ENCODE measurements at regions not wholly inside any gene's neighbourhood (a gene's known extent, or its start where the extent isn't known, plus 50 kb on each side); places are given as distances from the start of the nearest gene placed in this dataset.

DNA sequence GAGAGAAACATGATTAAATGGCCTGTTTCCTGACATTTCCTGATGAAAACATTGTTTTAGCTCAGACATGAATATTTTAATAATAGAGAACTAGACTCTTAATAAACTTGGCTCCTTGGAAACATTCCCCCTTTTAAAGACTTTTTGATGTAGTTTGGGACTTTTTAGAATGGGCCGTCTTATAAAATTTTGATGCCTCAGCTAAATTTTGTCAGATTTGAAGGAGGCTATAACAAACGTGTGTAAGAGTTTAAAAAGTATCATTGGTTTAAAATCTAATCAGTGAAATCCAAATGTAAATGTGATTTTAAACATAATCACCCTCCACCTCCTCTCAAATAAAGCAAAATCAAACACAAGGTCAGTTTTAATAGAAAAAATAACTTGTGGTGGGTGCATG lies 200.9 kb downstream of the CLIC5 start:
- Histone ChIP-seq H3K4me1 (ENCODE audit: control insufficient read depth in 1 of 2, insufficient read depth in 2 of 2, low read length in 2 of 2) (no peaks in the 10 kb centered on the region), H3K36me3 (ENCODE audit: control insufficient read depth in 1 of 2, insufficient read depth in 2 of 2, low read length in 1 of 2) (no peaks in the 10 kb centered on the region), H3K27me3 (ENCODE audit: control insufficient read depth in 1 of 2, insufficient read depth in 2 of 2, low read length in 1 of 2) (peaks cover 0 to 2% of the 10 kb centered on the region in 2 donors), H3K4me3 (ENCODE audit: low read length in 2 of 2) (no peak overlapping the region), H3K27ac (ENCODE audit: low read depth in 1 of 2, low read length in 2 of 2) (no peak overlapping the region), H3K9me3 (ENCODE audit: control insufficient read depth, low read length) (peaks cover 5% of the 10 kb centered on the region)
- WGBS, 2 donors = 63 to 71% methylated on average over 2 of the region's 2 CpGs
- DNase-seq = no peak
- ATAC-seq (ENCODE audit: low FRiP score) = no peak
- intact Hi-C loops (cut with DNase I) = no loop called here

DNA sequence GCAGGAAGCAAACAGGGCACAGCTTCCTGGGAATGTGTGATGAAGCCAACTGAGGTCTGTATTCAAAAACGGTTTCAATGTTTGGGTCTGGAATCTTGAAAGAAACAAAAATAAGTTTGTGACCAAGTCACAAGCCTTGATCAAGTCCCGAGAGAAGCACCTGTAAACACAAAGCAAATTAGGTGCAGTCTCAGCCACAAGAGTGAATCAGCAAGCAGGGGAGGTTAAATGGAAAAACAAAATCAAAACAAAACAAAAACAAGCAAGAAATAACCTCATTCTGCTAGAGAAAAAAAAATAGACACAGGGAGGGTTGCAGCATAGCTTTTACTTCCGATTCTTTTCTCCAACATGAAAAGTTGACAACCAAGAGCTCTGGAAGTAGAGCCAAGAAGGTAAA lies 201.7 kb downstream of the CLIC5 start:
- peaks cover 5% of the 10 kb centered on the region for H3K9me3 ChIP-seq (ENCODE audit: control insufficient read depth, low read length)
- no peak overlapping the region for H3K27ac ChIP-seq (ENCODE audit: low read depth in 1 of 2, low read length in 2 of 2)
- no peak overlapping the region for H3K4me3 ChIP-seq (ENCODE audit: low read length in 2 of 2)
- H3K4me1 ChIP-seq (ENCODE audit: control insufficient read depth in 1 of 2, insufficient read depth in 2 of 2, low read length in 2 of 2) = no peaks in the 10 kb centered on the region
- no peaks in the 10 kb centered on the region for H3K36me3 ChIP-seq (ENCODE audit: control insufficient read depth in 1 of 2, insufficient read depth in 2 of 2, low read length in 1 of 2)
- WGBS, 2 donors = 62 to 66% methylated on average over 3 of the region's 3 CpGs
- peaks cover 0 to 2% of the 10 kb centered on the region in 2 donors for H3K27me3 ChIP-seq (ENCODE audit: control insufficient read depth in 1 of 2, insufficient read depth in 2 of 2, low read length in 1 of 2)
- DNase-seq (no peak), ATAC-seq (ENCODE audit: low FRiP score) (no peak)
- intact Hi-C loops (cut with DNase I) = no loop called here

DNA sequence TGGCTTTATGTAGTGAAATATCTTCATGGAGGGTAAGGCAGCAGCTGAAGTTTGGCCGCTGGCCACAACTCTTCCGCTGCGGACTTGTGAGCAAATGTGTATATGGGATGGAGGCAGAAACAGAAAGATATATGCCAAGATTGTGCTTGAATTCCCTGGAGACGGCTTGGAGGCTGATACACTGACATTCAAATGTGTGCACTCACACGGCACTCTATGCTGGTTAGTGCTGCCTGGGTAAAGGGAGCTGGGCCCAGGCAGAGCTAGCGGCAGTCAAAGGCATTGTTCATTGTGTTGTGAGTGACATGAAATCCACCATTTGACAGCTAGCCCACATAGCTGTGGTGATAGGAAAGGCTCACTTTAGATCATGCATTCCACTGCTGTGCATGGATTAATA lies 202.7 kb downstream of the CLIC5 start:
- 10 to 19% methylated on average over 6 of the region's 6 CpGs for WGBS, 2 donors
- ATAC-seq (ENCODE audit: low FRiP score) (no peak), DNase-seq (no peak)
- Histone ChIP-seq H3K4me3 (ENCODE audit: low read length in 2 of 2) (no peak overlapping the region), H3K9me3 (ENCODE audit: control insufficient read depth, low read length) (peaks cover 5% of the 10 kb centered on the region), H3K27ac (ENCODE audit: low read depth in 1 of 2, low read length in 2 of 2) (no peak overlapping the region), H3K36me3 (ENCODE audit: control insufficient read depth in 1 of 2, insufficient read depth in 2 of 2, low read length in 1 of 2) (no peaks in the 10 kb centered on the region), H3K27me3 (ENCODE audit: control insufficient read depth in 1 of 2, insufficient read depth in 2 of 2, low read length in 1 of 2) (peaks cover 0 to under 1% of the 10 kb centered on the region in 2 donors), H3K4me1 (ENCODE audit: control insufficient read depth in 1 of 2, insufficient read depth in 2 of 2, low read length in 2 of 2) (no peaks in the 10 kb centered on the region)
- intact Hi-C loops (cut with DNase I) = no loop called here

DNA sequence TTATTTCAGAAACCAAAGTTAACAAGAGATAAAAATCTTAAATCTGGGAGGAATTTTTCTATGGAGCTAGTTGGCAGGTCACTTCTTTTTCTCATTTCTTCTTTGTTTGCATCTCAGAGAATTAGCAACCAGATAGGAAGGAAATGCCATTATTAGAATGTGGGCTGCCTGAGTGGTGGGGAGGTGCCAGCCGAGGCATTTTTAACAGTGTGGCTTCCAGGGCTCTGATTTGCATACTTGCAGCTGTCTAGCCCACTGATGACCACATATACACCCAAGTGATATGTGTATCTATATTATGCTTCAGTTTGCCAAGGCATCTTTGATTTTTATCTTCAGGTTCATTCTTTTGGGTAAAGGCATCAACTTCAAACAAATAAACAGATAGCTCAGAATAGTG lies 206.7 kb downstream of the CLIC5 start:
- intact Hi-C loops (cut with DNase I) = no loop called here
- no peak for ATAC-seq (ENCODE audit: low FRiP score)
- 3 to 13% methylated on average over 1 of the region's 1 CpG for WGBS, 2 donors

DNA sequence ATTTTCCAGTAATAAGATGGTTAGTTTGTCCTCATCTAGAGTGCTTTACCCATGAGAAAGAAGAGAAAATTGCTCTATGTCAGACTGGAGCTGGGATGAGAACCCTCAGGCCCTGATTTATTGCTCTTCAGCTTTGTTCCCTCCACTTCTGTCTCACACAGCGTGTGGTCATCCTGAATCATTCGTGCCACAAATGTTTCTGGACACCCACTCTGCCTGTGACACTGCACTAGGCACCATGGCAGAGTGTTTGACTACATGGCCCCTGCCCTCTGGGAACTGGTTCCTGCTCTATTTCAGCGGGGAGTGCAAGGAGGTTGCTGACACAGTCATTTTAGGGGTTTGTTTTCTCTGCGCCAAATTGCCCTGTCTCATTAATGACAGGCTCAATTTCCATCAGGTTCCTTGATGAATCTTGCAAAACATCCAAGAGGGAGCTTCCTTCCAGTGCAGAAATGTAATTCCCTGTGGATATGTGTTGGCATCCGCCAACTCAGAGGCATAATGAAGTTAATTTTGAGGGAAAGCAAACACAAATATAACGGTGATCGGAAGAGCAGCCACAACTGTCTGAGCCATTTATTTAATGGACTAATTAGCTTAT lies 207.5 kb downstream of the CLIC5 start:
- no peak for ATAC-seq (ENCODE audit: low FRiP score)
- no peaks in the 10 kb centered on the region for H3K36me3 ChIP-seq (ENCODE audit: control insufficient read depth in 1 of 2, insufficient read depth in 2 of 2, low read length in 1 of 2)
- DNase-seq = no peak
- H3K4me1 ChIP-seq (ENCODE audit: control insufficient read depth in 1 of 2, insufficient read depth in 2 of 2, low read length in 2 of 2) = peaks cover 0 to 1% of the 10 kb centered on the region in 2 donors
- intact Hi-C loops (cut with DNase I) = no loop called here
- no peak overlapping the region for H3K27ac ChIP-seq (ENCODE audit: low read depth in 1 of 2, low read length in 2 of 2)
- no peaks in the 10 kb centered on the region for H3K27me3 ChIP-seq (ENCODE audit: control insufficient read depth in 1 of 2, insufficient read depth in 2 of 2, low read length in 1 of 2)
- H3K4me3 ChIP-seq (ENCODE audit: low read length in 2 of 2) = no peak overlapping the region
- H3K9me3 ChIP-seq (ENCODE audit: control insufficient read depth, low read length) = peaks cover 9% of the 10 kb centered on the region
- 53 to 56% methylated on average over 7 of the region's 7 CpGs for WGBS, 2 donors

More for the DNA sequence above, 206.7 kb downstream of the CLIC5 start:
- Histone ChIP-seq H3K27me3 (ENCODE audit: control insufficient read depth in 1 of 2, insufficient read depth in 2 of 2, low read length in 1 of 2) (no peaks in the 10 kb centered on the region), H3K27ac (ENCODE audit: low read depth in 1 of 2, low read length in 2 of 2) (no peak overlapping the region), H3K4me1 (ENCODE audit: control insufficient read depth in 1 of 2, insufficient read depth in 2 of 2, low read length in 2 of 2) (peaks cover 0 to 1% of the 10 kb centered on the region in 2 donors), H3K36me3 (ENCODE audit: control insufficient read depth in 1 of 2, insufficient read depth in 2 of 2, low read length in 1 of 2) (no peaks in the 10 kb centered on the region), H3K4me3 (ENCODE audit: low read length in 2 of 2) (no peak overlapping the region), H3K9me3 (ENCODE audit: control insufficient read depth, low read length) (peaks cover 9% of the 10 kb centered on the region)
- DNase-seq = no peak

DNA sequence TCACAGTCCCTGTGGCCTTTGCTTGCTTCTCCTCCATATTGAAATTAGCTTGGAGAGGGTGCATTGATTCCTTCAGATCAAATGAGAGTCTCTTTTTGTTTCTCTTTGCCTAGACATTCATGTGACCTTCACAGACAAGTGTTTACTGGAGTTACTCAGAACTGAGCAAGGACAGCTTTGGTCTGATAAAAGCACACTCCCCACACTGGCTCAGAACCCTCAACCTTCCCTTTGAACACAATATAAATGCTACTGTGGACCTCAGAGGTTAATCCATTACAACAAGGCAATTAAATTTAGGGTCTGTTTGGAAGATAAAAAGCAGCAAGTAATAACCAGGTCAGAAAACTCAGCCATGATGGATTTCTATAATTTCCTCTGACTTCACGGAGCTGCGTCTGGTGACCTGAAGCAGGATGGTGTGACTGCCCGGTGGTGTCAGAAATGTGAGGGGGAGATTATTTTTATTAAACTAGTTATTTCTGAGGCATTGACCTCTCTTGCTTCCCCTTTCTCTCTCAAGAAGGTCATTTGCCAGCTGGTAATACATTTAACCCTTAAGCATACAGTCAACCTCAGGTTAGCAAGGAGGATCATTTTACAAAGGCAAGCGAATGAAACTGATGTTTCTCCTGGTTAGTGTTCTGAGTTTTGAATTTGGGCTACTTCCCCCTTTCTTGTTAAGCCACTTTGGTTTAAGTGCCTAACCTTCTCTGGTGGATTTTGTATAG lies 208.2 kb downstream of the CLIC5 start:
- Histone ChIP-seq H3K4me1 (ENCODE audit: control insufficient read depth in 1 of 2, insufficient read depth in 2 of 2, low read length in 2 of 2) (peaks cover 0 to 1% of the 10 kb centered on the region in 2 donors), H3K4me3 (ENCODE audit: low read length in 2 of 2) (no peak overlapping the region), H3K27me3 (ENCODE audit: control insufficient read depth in 1 of 2, insufficient read depth in 2 of 2, low read length in 1 of 2) (no peaks in the 10 kb centered on the region), H3K36me3 (ENCODE audit: control insufficient read depth in 1 of 2, insufficient read depth in 2 of 2, low read length in 1 of 2) (no peaks in the 10 kb centered on the region), H3K27ac (ENCODE audit: low read depth in 1 of 2, low read length in 2 of 2) (no peak overlapping the region), H3K9me3 (ENCODE audit: control insufficient read depth, low read length) (peaks cover 9% of the 10 kb centered on the region)
- intact Hi-C loops (cut with DNase I) = no loop called here
- WGBS, 2 donors = 49 to 52% methylated on average over 4 of the region's 4 CpGs
- DNase-seq = no peak
- no peak for ATAC-seq (ENCODE audit: low FRiP score)

DNA sequence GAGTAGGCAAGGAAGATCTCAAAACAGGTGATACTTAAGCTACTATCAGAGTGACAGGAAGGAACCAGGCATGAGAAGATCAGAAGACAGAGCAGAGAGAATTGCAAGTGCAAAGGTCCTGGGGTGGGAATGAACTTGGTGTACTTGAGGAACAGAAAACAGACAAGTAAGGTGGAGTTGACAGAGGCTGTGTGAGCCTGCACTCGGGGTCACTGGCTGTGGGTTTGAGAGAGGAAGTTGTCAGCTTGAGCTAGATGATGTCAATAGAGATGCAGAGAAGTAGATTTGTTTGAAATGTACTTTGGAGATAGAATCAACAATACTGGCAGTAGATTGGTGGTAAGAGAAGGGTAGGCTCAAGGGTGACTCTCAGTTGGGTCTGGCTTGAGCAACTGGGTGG lies 209.5 kb downstream of the CLIC5 start:
- DNase-seq = no peak
- H3K36me3 ChIP-seq (ENCODE audit: control insufficient read depth in 1 of 2, insufficient read depth in 2 of 2, low read length in 1 of 2) = no peaks in the 10 kb centered on the region
- H3K27ac ChIP-seq (ENCODE audit: low read depth in 1 of 2, low read length in 2 of 2) = no peak overlapping the region
- no peaks in the 10 kb centered on the region for H3K27me3 ChIP-seq (ENCODE audit: control insufficient read depth in 1 of 2, insufficient read depth in 2 of 2, low read length in 1 of 2)
- intact Hi-C loops (cut with DNase I) = no loop called here
- no peak for ATAC-seq (ENCODE audit: low FRiP score)
- H3K4me3 ChIP-seq (ENCODE audit: low read length in 2 of 2) = no peak overlapping the region
- H3K4me1 ChIP-seq (ENCODE audit: control insufficient read depth in 1 of 2, insufficient read depth in 2 of 2, low read length in 2 of 2) = peaks cover 0 to 1% of the 10 kb centered on the region in 2 donors
- WGBS, 2 donors = 71 to 79% methylated on average over 1 of the region's 1 CpG
- peaks cover 8% of the 10 kb centered on the region for H3K9me3 ChIP-seq (ENCODE audit: control insufficient read depth, low read length)

DNA sequence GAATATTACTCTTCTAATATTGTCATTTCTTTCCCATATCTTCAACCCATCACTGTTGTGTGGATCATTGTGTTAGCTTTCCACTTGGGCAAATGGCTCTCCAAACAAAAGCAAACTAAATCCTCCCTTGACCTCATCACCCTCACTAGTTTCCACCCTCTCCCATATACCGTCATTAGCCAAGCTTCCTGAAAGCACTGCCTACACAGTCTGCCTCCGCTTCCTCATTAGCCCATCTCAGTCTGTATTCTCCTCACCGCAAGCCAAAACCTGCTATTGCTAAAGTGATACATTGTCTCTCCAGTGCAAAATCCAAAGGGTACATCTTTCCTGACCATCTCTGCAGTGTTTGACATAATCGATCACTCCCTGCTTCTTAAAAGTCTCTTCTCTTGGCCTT lies 212.6 kb downstream of the CLIC5 start:
- no peak for DNase-seq
- Histone ChIP-seq H3K27ac (ENCODE audit: low read depth in 1 of 2, low read length in 2 of 2) (no peak overlapping the region), H3K4me3 (ENCODE audit: low read length in 2 of 2) (no peak overlapping the region), H3K9me3 (ENCODE audit: control insufficient read depth, low read length) (peaks cover 7% of the 10 kb centered on the region), H3K27me3 (ENCODE audit: control insufficient read depth in 1 of 2, insufficient read depth in 2 of 2, low read length in 1 of 2) (no peaks in the 10 kb centered on the region), H3K4me1 (ENCODE audit: control insufficient read depth in 1 of 2, insufficient read depth in 2 of 2, low read length in 2 of 2) (peaks cover 0 to 1% of the 10 kb centered on the region in 2 donors), H3K36me3 (ENCODE audit: control insufficient read depth in 1 of 2, insufficient read depth in 2 of 2, low read length in 1 of 2) (no peaks in the 10 kb centered on the region)
- WGBS, 2 donors = 87 to 89% methylated on average over 4 of the region's 4 CpGs
- intact Hi-C loops (cut with DNase I) = no loop called here
- no peak for ATAC-seq (ENCODE audit: low FRiP score)
